Lung (tissue), 11 donors: ENCODE measurements at regions not wholly inside any gene's neighbourhood (a gene's known extent, or its start where the extent isn't known, plus 50 kb on each side); places are given as distances from the start of the nearest gene placed in this dataset.

Experiments used
- ATAC-seq: fragments of 200-7000 bp; cut with Tn5 transposase; one replicate; pipeline ENCODE4 v1.9.1; 2020; ENCODE audit warnings: moderate number of reproducible peaks; ENCODE audit not compliant: insufficient read depth, low FRiP score
- DNase-seq, 3 donors: peaks; one replicate each; pipeline ENCODE4 v3.0.0-alpha.2; 2013 to 2017
- H3K27ac ChIP-seq, 2 donors: one replicate each; pipeline ENCODE4 v1.5.1; 2013; ENCODE audit warnings: mild to moderate bottlenecking in 2 of 2, moderate library complexity in 2 of 2, control low read depth in 1 of 2, inconsistent platforms in 1 of 2, low read depth in 1 of 2, low read length in 1 of 2
- H3K27me3 ChIP-seq, 3 donors: one replicate each; pipeline ENCODE4 v1.5.1; 2013; ENCODE audit warnings: low read length in 2 of 3; ENCODE audit not compliant: control insufficient read depth in 3 of 3, insufficient read depth in 3 of 3
- H3K36me3 ChIP-seq, 4 donors: one replicate each; pipeline ENCODE4 v1.5.1; 2013; ENCODE audit warnings: low read length in 4 of 4, mild to moderate bottlenecking in 1 of 4, moderate library complexity in 1 of 4; ENCODE audit not compliant: control insufficient read depth in 4 of 4, insufficient read depth in 4 of 4
- H3K4me1 ChIP-seq, 5 donors: one replicate each; pipeline ENCODE4 v1.5.1; 2013; ENCODE audit warnings: low read length in 5 of 5, mild to moderate bottlenecking in 2 of 5, moderate library complexity in 1 of 5; ENCODE audit not compliant: control insufficient read depth in 5 of 5, insufficient read depth in 5 of 5
- H3K4me3 ChIP-seq: one replicate; pipeline ENCODE4 v1.5.1; 2013; ENCODE audit warnings: mild to moderate bottlenecking, control low read depth, moderate library complexity
- H3K9ac ChIP-seq, 2 donors: one replicate each; pipeline ENCODE4 v1.5.1; 2013; ENCODE audit warnings: low read length in 2 of 2, control low read depth in 1 of 2; ENCODE audit not compliant: insufficient read depth in 1 of 2
- H3K9me3 ChIP-seq, 4 donors: one replicate each; pipeline ENCODE4 v1.5.1; 2013; ENCODE audit warnings: low read length in 3 of 4, mild to moderate bottlenecking in 1 of 4, moderate library complexity in 1 of 4; ENCODE audit not compliant: control insufficient read depth in 4 of 4, insufficient read depth in 3 of 4
- WGBS, 2 donors: extraction: QIAGEN DNeasy Blood & Tissue Kit; methylation state at CpG; one replicate each; pipeline ENCODE4 v1.1.7; 2013; 5-methylcytosine and 5-hydroxymethylcytosine counted together
- TF ChIP-seq, protein P1 (sequence below): IDR thresholded peaks from 2 replicates; pipeline ENCODE4 v1.5.1; 2012; ENCODE audit warnings: mild to moderate bottlenecking; ENCODE audit errors: control extremely low read depth, extremely low read depth
- donor health status: control.
- donor health status: control.
- donor health status: Bipolar disorder and iron deficiency.
- donor health status: healthy.
- donor health status: DM: yes; HTN: yes; CAD: no.

DNA sequence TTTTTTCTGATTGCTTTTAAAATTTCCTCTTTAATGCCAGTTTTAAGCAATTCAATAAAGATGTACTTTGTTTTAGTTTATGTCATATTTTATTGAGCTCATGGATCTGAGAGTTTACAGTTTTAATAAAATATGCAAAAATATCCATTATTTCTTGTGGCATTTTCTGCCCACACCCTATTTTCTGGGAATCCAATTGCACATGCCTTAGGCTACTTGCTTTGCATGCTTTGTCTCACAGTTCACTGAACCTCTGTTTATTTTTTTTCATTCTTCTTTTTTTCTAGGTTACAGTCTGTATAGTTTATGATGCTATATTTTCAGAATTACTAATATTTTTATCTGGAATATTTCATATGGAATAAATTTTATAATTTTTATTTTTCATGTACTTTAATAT, 1258.0 kb downstream of the FSCB start:
- Histone ChIP-seq H3K9me3 (no peaks in the 10 kb centered on the region), H3K27me3 (no peaks in the 10 kb centered on the region), H3K9ac (no peak overlapping the region), H3K27ac (no peak overlapping the region), H3K4me3 (no peak overlapping the region), H3K36me3 (no peaks in the 10 kb centered on the region), H3K4me1 (no peaks in the 10 kb centered on the region)
- TF ChIP-seq, protein P1, sequence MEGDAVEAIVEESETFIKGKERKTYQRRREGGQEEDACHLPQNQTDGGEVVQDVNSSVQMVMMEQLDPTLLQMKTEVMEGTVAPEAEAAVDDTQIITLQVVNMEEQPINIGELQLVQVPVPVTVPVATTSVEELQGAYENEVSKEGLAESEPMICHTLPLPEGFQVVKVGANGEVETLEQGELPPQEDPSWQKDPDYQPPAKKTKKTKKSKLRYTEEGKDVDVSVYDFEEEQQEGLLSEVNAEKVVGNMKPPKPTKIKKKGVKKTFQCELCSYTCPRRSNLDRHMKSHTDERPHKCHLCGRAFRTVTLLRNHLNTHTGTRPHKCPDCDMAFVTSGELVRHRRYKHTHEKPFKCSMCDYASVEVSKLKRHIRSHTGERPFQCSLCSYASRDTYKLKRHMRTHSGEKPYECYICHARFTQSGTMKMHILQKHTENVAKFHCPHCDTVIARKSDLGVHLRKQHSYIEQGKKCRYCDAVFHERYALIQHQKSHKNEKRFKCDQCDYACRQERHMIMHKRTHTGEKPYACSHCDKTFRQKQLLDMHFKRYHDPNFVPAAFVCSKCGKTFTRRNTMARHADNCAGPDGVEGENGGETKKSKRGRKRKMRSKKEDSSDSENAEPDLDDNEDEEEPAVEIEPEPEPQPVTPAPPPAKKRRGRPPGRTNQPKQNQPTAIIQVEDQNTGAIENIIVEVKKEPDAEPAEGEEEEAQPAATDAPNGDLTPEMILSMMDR: no peak
- DNase-seq (no peak), ATAC-seq (no peak)

- Histone ChIP-seq H3K9ac (no peak overlapping the region), H3K27me3 (no peaks in the 10 kb centered on the region), H3K4me1 (no peaks in the 10 kb centered on the region), H3K36me3 (no peaks in the 10 kb centered on the region), H3K27ac (no peak overlapping the region), H3K4me3 (no peak overlapping the region), H3K9me3 (no peaks in the 10 kb centered on the region)
- TF ChIP-seq, protein P1: no peak
- WGBS, 2 donors: 65 to 79% methylated on average over 1 of the region's 1 CpG
- DNase-seq: no peak
- no peak for ATAC-seq
These were observed 1259.2 kb downstream of the FSCB start for GRCh38 chr14:43247877-43248276.

- ATAC-seq (no peak), DNase-seq (no peak)
- Histone ChIP-seq H3K4me1 (no peaks in the 10 kb centered on the region), H3K27me3 (no peaks in the 10 kb centered on the region), H3K9ac (no peak overlapping the region), H3K9me3 (no peaks in the 10 kb centered on the region), H3K36me3 (no peaks in the 10 kb centered on the region), H3K4me3 (no peak overlapping the region), H3K27ac (no peak overlapping the region)
- TF ChIP-seq, protein P1: no peak
- 70 to 75% methylated on average over 2 of the region's 2 CpGs for WGBS, 2 donors
These were observed 1262.9 kb downstream of the FSCB start for GRCh38 chr14:43244142-43244625.

DNA sequence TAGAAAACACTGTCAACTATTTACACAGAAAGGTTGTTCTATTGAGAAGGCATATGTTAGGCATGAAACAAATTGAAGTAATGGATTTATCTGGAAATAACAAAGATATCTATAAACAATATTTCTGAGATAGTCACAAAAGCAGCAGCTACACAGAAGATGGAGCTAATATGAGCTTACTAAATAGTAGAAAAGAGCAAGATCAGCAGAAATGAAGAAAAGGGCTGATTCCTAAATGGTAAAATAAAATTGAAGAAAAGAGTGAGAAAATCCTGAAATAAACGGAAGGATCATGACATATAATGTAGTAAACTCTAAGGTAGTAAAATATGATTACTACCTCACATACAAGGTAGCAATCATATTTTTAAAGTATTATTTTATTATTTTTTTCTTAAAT, 1263.9 kb downstream of the FSCB start:
- no peak for DNase-seq
- no peak overlapping the region for H3K9ac ChIP-seq
- TF ChIP-seq, protein P1: no peak
- no peaks in the 10 kb centered on the region for H3K4me1 ChIP-seq
- ATAC-seq: no peak
- H3K27me3 ChIP-seq: no peaks in the 10 kb centered on the region
- H3K27ac ChIP-seq: no peak overlapping the region
- 91 to 96% methylated on average over 1 of the region's 1 CpG for WGBS, 2 donors
- no peaks in the 10 kb centered on the region for H3K9me3 ChIP-seq
- H3K4me3 ChIP-seq: no peak overlapping the region
- H3K36me3 ChIP-seq: no peaks in the 10 kb centered on the region
